Gastrocnemius medialis (tissue), 4 donors: ENCODE measurements at regions not wholly inside any gene's neighbourhood (a gene's known extent, or its start where the extent isn't known, plus 50 kb on each side); places are given as distances from the start of the nearest gene placed in this dataset.

ENCODE experiments used
- ATAC-seq, 2 donors: fragments of 150-250 bp; one replicate each; pipeline ENCODE4 v1.9.1; 2016
- DNase-seq, 2 donors: peaks; one replicate each; pipeline ENCODE4 v3.0.0-alpha.2; 2019
- H3K27ac ChIP-seq, 4 donors: fragments of 200-600 bp; sonication (generic); 1 replicate in 1 of 4; 2 replicates in 3 of 4; pipeline ENCODE4 v1.5.1; 2016 to 2018; ENCODE audit warnings: mild to moderate bottlenecking in 2 of 4, moderate library complexity in 1 of 4
- H3K27me3 ChIP-seq, 3 donors: fragments of 200-600 bp; sonication (generic) in 2 of 3; 1 replicate in 1 of 3; 2 replicates in 2 of 3; pipeline versions ENCODE4 v1.5.1 to v1.6.0; 2016 to 2019; ENCODE audit warnings: mild to moderate bottlenecking in 1 of 3, moderate library complexity in 1 of 3
- H3K36me3 ChIP-seq, 2 donors: fragments of 200-600 bp; sonication (generic) in 1 of 2; one replicate each; pipeline ENCODE4 v1.5.1; 2017 to 2018
- H3K4me1 ChIP-seq, 2 donors: fragments of 200-600 bp; sonication (generic) in 1 of 2; one replicate each; pipeline ENCODE4 v1.5.1; 2016 to 2017; ENCODE audit warnings: mild to moderate bottlenecking in 2 of 2
- H3K4me3 ChIP-seq, 4 donors: fragments of 200-600 bp; sonication (generic) in 3 of 4; 1 replicate in 1 of 4; 2 replicates in 3 of 4; pipeline ENCODE4 v1.5.1; 2016 to 2019; ENCODE audit warnings: mild to moderate bottlenecking in 2 of 4
- H3K9me3 ChIP-seq, 3 donors: fragments of 200-600 bp; sonication (generic) in 2 of 3; 1 replicate in 1 of 3; 2 replicates in 2 of 3; pipeline ENCODE4 v1.5.1; 2016 to 2019
- CTCF ChIP-seq, 5 experiments: fragments of 450-650 bp in 3 of 5; fragments of 200-600 bp in 2 of 5; sonication (generic) in 2 of 5; IDR thresholded peaks in 4 of 5; conservative IDR thresholded peaks in 1 of 5; 1 replicate in 4 of 5; 2 replicates in 1 of 5; pipeline ENCODE4 v1.5.1; 2016 to 2019; ENCODE audit warnings: antibody characterized with exemption in 5 of 5, mild to moderate bottlenecking in 3 of 5, moderate library complexity in 3 of 5
- POLR2A ChIP-seq, 2 donors: fragments of 450-650 bp; IDR thresholded peaks; one replicate each; pipeline ENCODE4 v1.6.1; 2017; ENCODE audit warnings: antibody characterized with exemption in 2 of 2, mild to moderate bottlenecking in 2 of 2, moderate library complexity in 2 of 2
- in situ Hi-C, 4 donors: fragments of 200-750 bp; cut with MboI; loops; one replicate each; pipeline versions ENCODE4 v1.15.0 to v1.8.0; 2017; ENCODE audit warnings: low sequenced_read_pairs in 4 of 4
- intact Hi-C: fragments of 100-400 bp; cut with DNase I; formaldehyde crosslinking; loops from one replicate; pipeline ENCODE4 v1.15.1; 2023; ENCODE audit warnings: low total_unique reads

GRCh38 chr10:60663850-60664249, 114.4 kb upstream of the CDK1 start:
- no peaks in the 10 kb centered on the region for H3K4me1 ChIP-seq
- in situ Hi-C loops = loop anchor here in 1 of 4 donors (25.0 kb wide), 1 partner anchor 577 kb away; no protein-coding TSS in a partner anchor
- TF ChIP-seq POLR2A (IDR thresholded peaks at IDR 0.05) (no peak), CTCF (IDR thresholded peaks at IDR 0.05 in 4 of 5, conservative IDR thresholded peaks at IDR 0.05 in 1 of 5) (no peak)
- intact Hi-C loops = no loop called here
- no peak overlapping the region for H3K4me3 ChIP-seq
- no peak overlapping the region for H3K27ac ChIP-seq
- ATAC-seq = no peak
- no peaks in the 10 kb centered on the region for H3K36me3 ChIP-seq
- no peak for DNase-seq
- H3K9me3 ChIP-seq = peaks cover 0 to 5% (median 0%) of the 10 kb centered on the region in 3 donors
- no peaks in the 10 kb centered on the region for H3K27me3 ChIP-seq

DNA sequence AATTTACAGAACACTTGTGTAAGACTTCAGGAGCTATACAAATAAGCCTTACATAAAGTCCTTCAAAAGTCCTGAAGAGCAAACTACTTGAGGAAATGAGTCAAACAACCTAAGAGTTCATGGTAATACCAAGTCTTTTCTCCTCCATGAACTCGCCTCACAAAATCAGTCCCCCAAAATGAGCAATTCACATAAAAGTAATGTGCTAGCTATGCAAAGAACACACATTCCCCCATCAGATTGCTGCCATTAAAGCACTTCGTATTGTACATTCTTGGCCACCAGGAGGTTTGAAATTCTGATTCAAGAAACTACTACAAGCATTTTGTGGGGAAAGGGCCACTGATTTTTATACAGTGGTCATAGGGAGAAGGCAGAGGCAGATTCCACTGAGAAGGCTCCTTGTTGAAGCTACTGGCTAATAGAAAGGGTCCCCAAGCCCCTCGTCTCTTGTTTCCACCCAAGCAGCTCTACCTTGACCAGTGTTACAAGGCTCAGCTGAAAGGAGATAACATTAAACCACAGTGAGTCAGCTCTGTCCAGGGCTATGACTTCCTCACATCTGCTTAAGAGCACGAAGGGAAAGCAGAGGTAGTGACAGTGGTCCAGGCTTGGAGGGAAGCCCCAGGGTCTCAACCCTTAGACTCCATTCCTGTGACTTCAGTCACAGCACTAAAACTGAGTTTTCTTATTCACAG, 115.2 kb upstream of the CDK1 start:
- TF ChIP-seq POLR2A (IDR thresholded peaks at IDR 0.05) (no peak), CTCF (IDR thresholded peaks at IDR 0.05 in 4 of 5, conservative IDR thresholded peaks at IDR 0.05 in 1 of 5) (no peak)
- Histone ChIP-seq H3K9me3 (peaks cover 0 to 5% (median 0%) of the 10 kb centered on the region in 3 donors), H3K27ac (no peak overlapping the region), H3K4me1 (no peaks in the 10 kb centered on the region), H3K27me3 (no peaks in the 10 kb centered on the region), H3K36me3 (no peaks in the 10 kb centered on the region), H3K4me3 (no peak overlapping the region)
- intact Hi-C loops (no loop called here), in situ Hi-C loops (loop anchor here in 1 of 4 donors (25.0 kb wide), 1 partner anchor 576 kb away; no protein-coding TSS in a partner anchor)
- DNase-seq (no peak), ATAC-seq (no peak)

GRCh38 chr10:60661637-60662036, 116.6 kb upstream of the CDK1 start:
- Histone ChIP-seq H3K4me1 (no peaks in the 10 kb centered on the region), H3K36me3 (no peaks in the 10 kb centered on the region), H3K27ac (no peak overlapping the region), H3K4me3 (no peak overlapping the region), H3K27me3 (no peaks in the 10 kb centered on the region), H3K9me3 (peaks cover 0 to 5% (median 0%) of the 10 kb centered on the region in 3 donors)
- DNase-seq (no peak), ATAC-seq (no peak)
- intact Hi-C loops = no loop called here
- TF ChIP-seq POLR2A (IDR thresholded peaks at IDR 0.05) = no peak
- no peak for TF ChIP-seq CTCF (IDR thresholded peaks at IDR 0.05 in 4 of 5, conservative IDR thresholded peaks at IDR 0.05 in 1 of 5)
- in situ Hi-C loops = loop anchor here in 1 of 4 donors (25.0 kb wide), 1 partner anchor 574 kb away; no protein-coding TSS in a partner anchor

- in situ Hi-C loops = loop anchor here in 1 of 4 donors (25.0 kb wide), 1 partner anchor 573 kb away; no protein-coding TSS in a partner anchor
- Histone ChIP-seq H3K4me3 (no peak overlapping the region), H3K36me3 (no peaks in the 10 kb centered on the region), H3K4me1 (no peaks in the 10 kb centered on the region), H3K27me3 (no peaks in the 10 kb centered on the region), H3K27ac (no peak overlapping the region), H3K9me3 (peaks cover 0 to 5% (median 0%) of the 10 kb centered on the region in 3 donors)
- TF ChIP-seq CTCF (IDR thresholded peaks at IDR 0.05 in 4 of 5, conservative IDR thresholded peaks at IDR 0.05 in 1 of 5) (no peak), POLR2A (IDR thresholded peaks at IDR 0.05) (no peak)
- intact Hi-C loops = no loop called here
- DNase-seq (no peak), ATAC-seq (no peak)
Observed at GRCh38 chr10:60660625-60661024, 117.7 kb upstream of the CDK1 start.
